CD14-positive monocyte (primary cell): ENCODE measurements at regions not wholly inside any gene's neighbourhood (a gene's known extent, or its start where the extent isn't known, plus 50 kb on each side); places are given as distances from the start of the nearest gene placed in this dataset.

Source experiments
- DNase-seq, 3 donors: peaks; one replicate each; pipeline ENCODE4 v3.0.0-alpha.2; 2011 to 2022
- H2AFZ ChIP-seq: 2 replicates; pipeline ENCODE4 v1.6.0; 2012; ENCODE audit warnings: mild to moderate bottlenecking, low read depth, low read length, inconsistent platforms; ENCODE audit not compliant: insufficient read depth, poor library complexity, severe bottlenecking
- H3K27ac ChIP-seq, 2 donors: 1 replicate in 1 of 2; 2 replicates in 1 of 2; pipeline ENCODE4 v1.5.1; 2012 to 2013; ENCODE audit warnings: low read length in 2 of 2, control low read depth in 1 of 2, inconsistent platforms in 1 of 2, low read depth in 1 of 2, mild to moderate bottlenecking in 1 of 2
- H3K27me3 ChIP-seq, 2 donors: one replicate each; pipeline versions ENCODE4 v1.6.0 to v1.6.1; 2011 to 2013; ENCODE audit warnings: low read length in 2 of 2; ENCODE audit not compliant: control insufficient read depth in 2 of 2, insufficient read depth in 2 of 2
- H3K36me3 ChIP-seq, 2 donors: replicated peaks in 1 of 2; 1 replicate in 1 of 2; 2 replicates in 1 of 2; pipeline versions ENCODE4 v1.5.1 to v1.6.1; 2012 to 2013; ENCODE audit warnings: low read length in 2 of 2, control low read depth in 1 of 2, inconsistent platforms in 1 of 2, mild to moderate bottlenecking in 1 of 2; ENCODE audit not compliant: insufficient read depth in 2 of 2, control insufficient read depth in 1 of 2
- H3K4me1 ChIP-seq, 2 donors: 1 replicate in 1 of 2; 2 replicates in 1 of 2; pipeline versions ENCODE4 v1.5.1 to v1.6.1; 2012 to 2013; ENCODE audit warnings: low read length in 2 of 2, control low read depth in 1 of 2, inconsistent platforms in 1 of 2, mild to moderate bottlenecking in 1 of 2, moderate library complexity in 1 of 2; ENCODE audit not compliant: insufficient read depth in 2 of 2, control insufficient read depth in 1 of 2
- H3K4me2 ChIP-seq: replicated peaks from 2 replicates; pipeline ENCODE3; 2012; ENCODE audit warnings: low read length, moderate library complexity, mild to moderate bottlenecking; ENCODE audit not compliant: poor library complexity, severe bottlenecking; ENCODE audit errors: extremely low read depth
- H3K4me3 ChIP-seq, 3 experiments: fragments of 200-600 bp in 1 of 3; sonication (generic) in 1 of 3; replicated peaks in 1 of 3; 1 replicate in 2 of 3; 2 replicates in 1 of 3; pipeline ENCODE4 v1.5.1; 2011 to 2013; ENCODE audit warnings: low read length in 3 of 3, mild to moderate bottlenecking in 3 of 3, control low read depth in 2 of 3, low read depth in 2 of 3, inconsistent platforms in 1 of 3, moderate library complexity in 1 of 3
- H3K79me2 ChIP-seq: 2 replicates; pipeline ENCODE4 v1.6.0; 2012; ENCODE audit warnings: mild to moderate bottlenecking, control low read depth, inconsistent platforms, low read length, moderate library complexity; ENCODE audit not compliant: insufficient read depth
- H3K9ac ChIP-seq: 2 replicates; pipeline ENCODE4 v1.6.0; 2017; ENCODE audit warnings: low read length, mild to moderate bottlenecking; ENCODE audit not compliant: insufficient read depth, poor library complexity, severe bottlenecking
- H3K9me3 ChIP-seq, 2 donors: replicated peaks in 1 of 2; 1 replicate in 1 of 2; 2 replicates in 1 of 2; pipeline versions ENCODE4 v1.5.1 to v1.6.1; 2012 to 2013; ENCODE audit warnings: low read length in 2 of 2, control low read depth in 1 of 2; ENCODE audit not compliant: control insufficient read depth in 1 of 2, insufficient read depth in 1 of 2
- H4K20me1 ChIP-seq: 2 replicates; pipeline ENCODE4 v1.6.0; 2012; ENCODE audit warnings: mild to moderate bottlenecking, low read length, control low read depth, moderate library complexity; ENCODE audit not compliant: insufficient read depth
- H3K27ac Mint-ChIP-seq, 7 donors: one replicate each; pipeline ENCODE4 v1.8.0; 2020; ENCODE audit warnings: mild to moderate bottlenecking in 7 of 7, mixed read lengths in 7 of 7, moderate library complexity in 6 of 7, inconsistent platforms in 2 of 7
- H3K27me3 Mint-ChIP-seq, 3 donors: one replicate each; pipeline ENCODE4 v1.8.0; 2021 to 2022; ENCODE audit warnings: low read depth in 3 of 3, mild to moderate bottlenecking in 3 of 3, mixed read lengths in 3 of 3, moderate library complexity in 3 of 3, inconsistent platforms in 1 of 3
- H3K36me3 Mint-ChIP-seq, 2 donors: one replicate each; pipeline ENCODE4 v1.8.0; 2020; ENCODE audit warnings: mixed read lengths in 2 of 2, inconsistent platforms in 1 of 2, mild to moderate bottlenecking in 1 of 2
- H3K4me1 Mint-ChIP-seq: one replicate; pipeline ENCODE4 v1.8.0; 2020; ENCODE audit warnings: mild to moderate bottlenecking, mixed read lengths
- H3K4me3 Mint-ChIP-seq, 2 donors: one replicate each; pipeline ENCODE4 v1.8.0; 2020; ENCODE audit warnings: mild to moderate bottlenecking in 2 of 2, mixed read lengths in 2 of 2, moderate library complexity in 1 of 2
- H3K9me3 Mint-ChIP-seq, 7 donors: one replicate each; pipeline ENCODE4 v1.8.0; 2020 to 2022; ENCODE audit warnings: mixed read lengths in 7 of 7, mild to moderate bottlenecking in 6 of 7, moderate library complexity in 6 of 7, inconsistent platforms in 2 of 7
- WGBS: methylation state at CpG from one replicate; pipeline ENCODE4 v1.1.5; 2013; ENCODE audit warnings: missing lambda C conversion rate; ENCODE audit not compliant: insufficient coverage; 5-methylcytosine and 5-hydroxymethylcytosine counted together
- intact Hi-C, 2 donors: fragments of 100-400 bp; cut with micrococcal nuclease; formaldehyde crosslinking; loops; one replicate each; pipeline versions ENCODE4 v1.15.0 to v1.15.1; 2023
- TF ChIP-seq, protein P1 (sequence below): fragments of 200-600 bp; IDR thresholded peaks from one replicate; pipeline ENCODE4 v1.8.0; 2022; ENCODE audit warnings: antibody characterized with exemption, mild to moderate bottlenecking

DNA sequence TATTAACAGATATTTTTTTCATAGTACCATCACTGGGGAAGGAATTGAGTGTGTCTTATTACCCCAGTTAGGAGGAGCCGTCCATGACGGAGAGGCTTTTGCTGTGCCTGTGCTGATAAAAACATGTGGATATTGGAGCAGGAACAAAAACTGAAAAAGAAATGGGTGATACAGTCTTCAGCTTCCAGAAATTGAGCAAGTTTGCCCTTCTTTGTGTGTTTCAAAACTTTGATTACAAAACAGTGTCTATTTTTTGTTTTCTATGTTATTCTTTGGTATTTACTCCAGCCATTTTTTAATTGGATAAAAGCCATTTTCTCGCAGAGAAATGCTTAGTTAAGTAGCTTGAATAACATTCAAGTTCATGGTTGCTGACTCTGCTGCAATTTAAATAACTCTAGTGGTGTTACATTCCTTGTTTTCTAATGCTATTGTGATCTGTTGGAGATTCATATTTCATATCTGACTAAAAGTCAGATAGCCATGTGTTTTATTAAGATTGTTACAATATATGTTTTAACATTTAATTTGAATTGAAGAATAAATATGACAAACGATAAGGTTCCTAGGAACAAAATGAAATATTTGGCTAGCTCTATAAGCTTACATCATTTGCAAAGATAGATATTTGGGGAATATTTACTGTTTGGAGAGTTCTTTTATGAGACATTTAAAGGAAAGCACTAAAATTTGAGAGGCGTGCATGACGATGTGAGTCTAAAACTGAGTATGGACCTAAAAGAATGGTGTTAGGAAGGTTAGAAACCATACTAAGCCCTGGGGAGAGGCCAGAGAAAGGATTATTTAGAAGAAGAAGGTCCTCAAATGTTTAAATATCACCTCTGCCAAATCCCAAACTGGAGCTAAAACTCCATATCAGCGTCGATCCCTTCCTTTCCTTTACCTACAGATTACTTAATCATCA, 747.3 kb upstream of the CELF2 start:
- WGBS: 87% methylated on average over 2 of the region's 8 CpGs
- no peak overlapping the region for H3K27ac ChIP-seq
- peaks cover 0 to 2% (median 0%) of the 10 kb centered on the region in 3 donors for H3K27me3 Mint-ChIP-seq
- H3K9ac ChIP-seq: no peak overlapping the region
- no peaks in the 10 kb centered on the region for H4K20me1 ChIP-seq
- no peaks in the 10 kb centered on the region for H3K4me1 ChIP-seq
- no peaks in the 10 kb centered on the region for H3K36me3 ChIP-seq
- H3K4me2 ChIP-seq: no peak overlapping the region
- no peaks in the 10 kb centered on the region for H3K36me3 Mint-ChIP-seq
- TF ChIP-seq, protein P1, sequence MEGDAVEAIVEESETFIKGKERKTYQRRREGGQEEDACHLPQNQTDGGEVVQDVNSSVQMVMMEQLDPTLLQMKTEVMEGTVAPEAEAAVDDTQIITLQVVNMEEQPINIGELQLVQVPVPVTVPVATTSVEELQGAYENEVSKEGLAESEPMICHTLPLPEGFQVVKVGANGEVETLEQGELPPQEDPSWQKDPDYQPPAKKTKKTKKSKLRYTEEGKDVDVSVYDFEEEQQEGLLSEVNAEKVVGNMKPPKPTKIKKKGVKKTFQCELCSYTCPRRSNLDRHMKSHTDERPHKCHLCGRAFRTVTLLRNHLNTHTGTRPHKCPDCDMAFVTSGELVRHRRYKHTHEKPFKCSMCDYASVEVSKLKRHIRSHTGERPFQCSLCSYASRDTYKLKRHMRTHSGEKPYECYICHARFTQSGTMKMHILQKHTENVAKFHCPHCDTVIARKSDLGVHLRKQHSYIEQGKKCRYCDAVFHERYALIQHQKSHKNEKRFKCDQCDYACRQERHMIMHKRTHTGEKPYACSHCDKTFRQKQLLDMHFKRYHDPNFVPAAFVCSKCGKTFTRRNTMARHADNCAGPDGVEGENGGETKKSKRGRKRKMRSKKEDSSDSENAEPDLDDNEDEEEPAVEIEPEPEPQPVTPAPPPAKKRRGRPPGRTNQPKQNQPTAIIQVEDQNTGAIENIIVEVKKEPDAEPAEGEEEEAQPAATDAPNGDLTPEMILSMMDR: no peak
- no peaks in the 10 kb centered on the region for H3K27me3 ChIP-seq
- no peaks in the 10 kb centered on the region for H3K4me1 Mint-ChIP-seq
- no peak overlapping the region for H2AFZ ChIP-seq
- intact Hi-C loops: no loop called here
- H3K27ac Mint-ChIP-seq: no peak overlapping the region
- no peak for DNase-seq
- H3K4me3 Mint-ChIP-seq: no peak overlapping the region
- H3K9me3 Mint-ChIP-seq: peaks cover 0 to 11% (median 3%) of the 10 kb centered on the region in 7 donors
- H3K79me2 ChIP-seq: no peaks in the 10 kb centered on the region
- H3K4me3 ChIP-seq: no peak overlapping the region
- peaks cover 0 to under 1% of the 10 kb centered on the region in 2 donors for H3K9me3 ChIP-seq

DNA sequence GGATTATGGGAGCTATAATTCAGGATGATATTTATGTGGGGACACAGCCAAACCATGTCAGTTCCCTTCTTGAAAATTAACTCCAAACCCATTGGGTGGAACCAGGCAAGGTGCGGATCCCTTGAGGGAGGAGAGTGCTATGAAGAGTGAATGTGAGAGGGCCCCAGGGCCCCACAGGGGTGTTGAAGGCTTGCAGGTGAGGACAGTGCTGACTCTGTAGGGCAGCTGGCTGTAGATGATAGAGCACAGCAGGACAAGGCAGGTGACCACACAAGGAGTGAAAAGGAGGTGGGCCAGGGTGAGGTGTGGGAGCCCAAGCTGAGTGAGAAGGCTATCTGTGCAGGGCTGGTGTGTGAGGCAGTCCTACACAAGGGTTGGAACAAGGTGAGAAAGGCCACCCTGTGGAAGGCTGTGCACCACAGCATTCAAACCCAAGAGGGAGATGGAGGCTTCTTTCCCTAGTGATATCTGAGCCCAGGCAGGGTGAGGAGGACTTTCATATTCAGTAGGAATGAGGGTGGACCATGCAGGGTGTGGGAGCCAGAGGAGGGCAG, 746.0 kb upstream of the CELF2 start:
- no peak for DNase-seq
- Mint-ChIP-seq H3K4me3 (no peak overlapping the region), H3K27me3 (peaks cover 0 to 2% (median 2%) of the 10 kb centered on the region in 3 donors), H3K27ac (no peak overlapping the region), H3K4me1 (no peaks in the 10 kb centered on the region), H3K9me3 (peaks cover 0 to 17% (median 3%) of the 10 kb centered on the region in 7 donors), H3K36me3 (no peaks in the 10 kb centered on the region)
- no peaks in the 10 kb centered on the region for H3K27me3 ChIP-seq
- no peaks in the 10 kb centered on the region for H3K36me3 ChIP-seq
- TF ChIP-seq, protein P1: no peak
- no peak overlapping the region for H3K27ac ChIP-seq
- no peaks in the 10 kb centered on the region for H3K4me1 ChIP-seq
- no peak overlapping the region for H3K9ac ChIP-seq
- 80% methylated on average over 1 of the region's 1 CpG for WGBS
- no peak overlapping the region for H3K4me2 ChIP-seq
- H2AFZ ChIP-seq: no peak overlapping the region
- H3K4me3 ChIP-seq: no peak overlapping the region
- no peaks in the 10 kb centered on the region for H4K20me1 ChIP-seq
- no peaks in the 10 kb centered on the region for H3K79me2 ChIP-seq
- intact Hi-C loops: no loop called here
- no peaks in the 10 kb centered on the region for H3K9me3 ChIP-seq
